GDM1 (cell line): ENCODE measurements at regions not wholly inside any gene's neighbourhood (a gene's known extent, or its start where the extent isn't known, plus 50 kb on each side); places are given as distances from the start of the nearest gene placed in this dataset.
"Not testable (repeated sequence)": the region's sequence is repeated elsewhere in the genome, so short reads cannot be mapped to it uniquely, and the experiment has no call there.

Experiments used
- DNase-seq: peaks from one replicate; lab custom pipeline; 2025; lab: John Stamatoyannopoulos, UW

DNA sequence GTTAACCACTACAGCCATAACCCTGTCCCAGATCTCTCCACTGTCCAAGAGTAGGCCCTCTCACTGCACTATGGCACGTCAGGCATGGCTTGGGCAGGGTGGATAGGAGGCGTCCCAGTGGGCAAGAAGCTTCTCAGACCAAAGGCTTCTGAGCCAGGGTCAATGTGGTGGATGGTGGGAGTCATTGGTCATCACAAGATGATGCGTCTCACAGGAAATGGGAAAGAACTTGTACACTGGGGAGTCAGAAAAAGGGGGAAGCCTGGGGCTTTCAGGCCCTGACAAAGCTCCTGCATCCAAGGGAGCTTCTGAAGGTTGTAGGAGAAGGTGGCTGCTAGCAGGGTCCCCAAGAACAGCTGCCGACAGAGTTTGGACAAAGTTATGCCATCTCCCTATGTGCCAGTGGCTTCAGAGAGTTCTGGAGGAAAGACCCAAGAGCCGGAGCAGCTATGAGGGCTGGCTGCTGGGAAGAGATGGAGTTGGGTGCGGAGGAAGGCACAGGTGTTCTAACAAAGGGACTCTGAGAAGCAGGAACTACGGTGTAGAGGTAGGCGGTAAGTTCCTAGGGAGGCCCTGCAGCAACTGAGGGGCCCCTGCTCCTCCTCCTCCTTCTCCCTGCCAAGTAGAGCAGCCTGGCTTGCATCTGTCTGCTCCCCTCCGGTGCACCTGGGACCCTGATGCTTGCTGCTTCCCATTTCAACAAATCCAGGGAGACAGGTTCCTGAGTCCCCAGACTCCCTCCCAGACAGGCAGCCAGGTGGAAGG is 81.1 kb downstream of the ARL6IP4 start:
- no peak for DNase-seq

DNA sequence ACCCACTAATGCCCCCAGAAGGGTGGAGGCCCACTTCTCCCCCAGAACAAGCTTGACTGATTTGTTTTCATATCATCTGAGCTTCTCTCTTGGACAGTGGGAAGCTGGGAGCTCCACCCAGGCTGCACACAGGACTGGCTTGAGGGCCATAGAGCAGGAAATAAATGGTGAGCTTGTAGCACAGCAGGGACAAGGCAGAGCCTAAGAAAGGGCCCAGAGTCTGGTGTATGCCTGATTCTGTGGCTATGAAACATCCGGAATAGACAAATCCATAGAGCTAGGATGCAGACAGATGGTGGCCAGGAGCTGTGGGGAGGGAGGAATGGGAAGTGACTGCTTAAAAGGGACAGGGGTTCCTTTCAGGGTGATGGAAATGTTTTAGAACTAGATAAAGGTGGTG is 79.0 kb downstream of the ARL6IP4 start:
- peak; percentile 12 for DNase-seq

DNA sequence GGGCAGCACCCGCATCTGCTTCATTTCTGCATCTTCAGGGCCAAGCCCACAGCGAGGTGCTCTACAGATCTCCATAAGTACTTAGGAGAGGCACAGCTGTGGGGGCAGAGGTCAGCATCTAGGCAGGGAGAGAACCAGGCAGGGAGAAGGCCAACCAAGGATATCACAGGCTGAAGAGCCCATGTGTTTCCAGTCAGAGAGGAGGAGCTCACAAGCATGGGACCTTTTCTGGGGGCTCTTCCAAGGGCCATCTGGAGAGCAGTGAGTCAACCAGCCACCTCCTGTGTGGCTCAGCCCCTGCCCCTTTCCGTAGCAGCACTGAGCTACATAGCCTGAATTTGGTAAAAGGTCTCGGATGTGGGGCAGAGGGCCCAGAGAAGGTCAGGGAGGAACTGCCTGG is 78.5 kb downstream of the ARL6IP4 start:
- DNase-seq: no peak

DNA sequence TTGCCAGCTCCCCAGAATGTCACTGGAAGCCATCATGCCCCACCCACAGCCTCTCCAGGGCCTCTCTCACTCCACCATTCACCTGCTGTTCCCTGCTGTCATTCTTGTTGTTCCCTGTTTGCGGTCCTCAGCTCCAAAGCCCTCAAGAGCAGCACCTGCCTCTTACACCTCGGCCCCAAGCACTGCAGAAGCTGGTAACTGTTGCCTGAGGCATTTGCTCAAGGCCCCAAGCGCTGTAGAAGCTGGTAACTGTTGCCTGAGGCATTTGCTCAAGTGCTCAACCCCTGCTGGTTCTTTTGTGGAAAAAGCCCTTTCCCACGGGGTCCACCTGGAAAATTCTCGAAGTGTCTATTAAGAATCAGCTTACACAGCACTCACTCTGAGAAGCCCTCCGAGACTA is 78.0 kb downstream of the ARL6IP4 start:
- DNase-seq: no peak

DNA sequence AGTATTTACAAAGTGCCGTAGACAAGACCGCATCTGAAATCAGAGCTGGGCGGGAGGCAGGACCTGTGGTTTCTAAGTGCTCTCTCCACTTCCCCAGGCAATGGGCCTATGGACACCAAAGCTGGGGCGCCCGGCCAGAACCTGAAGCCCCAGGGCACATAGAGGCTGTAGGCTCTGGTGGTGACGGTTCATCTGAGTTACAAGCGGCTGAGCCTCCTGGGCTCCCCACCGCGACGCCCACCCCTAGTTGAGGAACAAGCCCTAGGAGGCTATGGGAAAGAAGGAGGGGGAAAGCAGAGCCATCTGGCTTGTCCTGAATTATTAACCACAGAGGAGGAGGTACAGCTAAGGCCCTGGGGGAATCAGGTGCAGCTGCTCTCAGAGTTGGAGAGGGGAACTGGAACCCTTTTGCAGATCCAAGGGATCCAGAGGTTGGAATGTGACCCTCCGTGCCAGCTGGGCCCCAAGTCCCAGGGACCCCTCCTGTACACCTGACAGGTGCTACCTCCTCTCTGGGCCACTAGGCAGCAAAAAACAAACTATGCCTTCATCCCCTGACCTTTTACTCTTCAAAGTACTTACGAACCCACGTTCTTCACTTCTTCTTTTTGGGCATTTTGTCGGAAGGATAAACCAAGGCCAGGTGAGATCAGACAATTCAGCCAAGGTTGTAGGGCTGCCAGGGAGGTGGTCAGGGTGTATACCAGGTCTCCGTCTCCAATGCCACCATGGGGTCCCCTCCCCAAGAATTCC is 77.2 kb downstream of the ARL6IP4 start:
- no peak for DNase-seq

DNA sequence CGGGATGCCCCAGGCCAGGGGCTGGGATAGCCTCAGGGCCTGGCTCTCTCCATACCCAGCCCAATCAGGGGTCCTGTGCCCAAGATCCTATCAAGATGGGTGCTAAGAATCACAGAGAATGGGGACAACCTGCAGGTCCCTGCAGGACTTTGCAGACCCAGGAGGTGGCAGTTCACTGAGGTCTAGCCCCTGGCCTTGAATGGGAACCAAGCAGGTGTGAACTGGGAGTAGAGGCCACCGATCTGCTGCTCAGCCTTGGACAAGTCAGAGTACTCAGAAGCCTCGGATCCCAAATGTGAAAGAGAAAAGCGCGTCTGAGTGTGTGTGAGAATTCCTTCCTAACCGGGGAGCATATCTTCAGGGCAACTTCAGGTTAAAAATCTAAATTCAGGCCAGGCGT is 76.2 kb downstream of the ARL6IP4 start:
- no peak for DNase-seq

DNA sequence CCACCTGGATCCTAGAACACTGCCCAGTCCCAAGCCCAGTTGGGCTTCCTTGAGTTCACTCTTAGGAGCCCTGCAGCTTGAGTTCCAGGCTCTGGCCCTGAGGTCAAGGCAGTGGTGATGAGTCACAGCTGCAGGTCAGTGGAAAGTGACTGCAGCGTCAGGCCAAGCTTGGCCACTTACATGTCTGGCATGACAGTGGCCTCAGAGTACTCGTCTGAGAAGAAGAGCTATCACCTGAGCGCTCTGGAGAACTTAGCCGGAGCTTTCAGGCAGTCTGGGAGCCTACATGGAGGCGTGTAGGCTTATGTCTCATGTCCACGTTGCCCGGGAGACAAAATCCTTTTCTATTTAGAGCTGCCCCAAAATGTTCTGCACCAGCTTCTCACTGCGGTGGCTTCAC is 75.6 kb downstream of the ARL6IP4 start:
- no peak for DNase-seq

DNA sequence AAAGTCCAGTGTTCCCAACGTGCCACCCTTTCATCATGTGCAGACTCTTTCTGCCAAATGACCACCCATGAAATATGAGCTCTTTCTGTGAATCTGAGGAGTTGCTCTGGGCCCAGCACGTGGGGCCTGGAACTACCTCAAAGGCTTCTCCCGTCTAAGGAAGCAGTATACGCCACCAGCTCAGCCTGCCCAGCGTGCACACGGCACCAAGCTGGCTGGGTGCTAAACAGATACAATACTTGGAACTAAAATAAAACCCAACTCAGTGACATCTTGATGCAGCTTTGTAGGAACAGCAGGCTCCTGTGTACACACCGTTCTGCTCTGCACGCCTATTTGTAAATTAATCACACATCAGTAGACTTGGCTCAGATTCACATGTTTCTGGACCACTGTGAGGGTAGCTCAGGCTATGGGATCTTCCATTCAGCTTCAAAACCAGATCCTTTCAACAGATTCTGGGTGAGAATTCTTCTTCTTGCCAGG is 74.8 kb downstream of the ARL6IP4 start:
- DNase-seq: no peak

DNA sequence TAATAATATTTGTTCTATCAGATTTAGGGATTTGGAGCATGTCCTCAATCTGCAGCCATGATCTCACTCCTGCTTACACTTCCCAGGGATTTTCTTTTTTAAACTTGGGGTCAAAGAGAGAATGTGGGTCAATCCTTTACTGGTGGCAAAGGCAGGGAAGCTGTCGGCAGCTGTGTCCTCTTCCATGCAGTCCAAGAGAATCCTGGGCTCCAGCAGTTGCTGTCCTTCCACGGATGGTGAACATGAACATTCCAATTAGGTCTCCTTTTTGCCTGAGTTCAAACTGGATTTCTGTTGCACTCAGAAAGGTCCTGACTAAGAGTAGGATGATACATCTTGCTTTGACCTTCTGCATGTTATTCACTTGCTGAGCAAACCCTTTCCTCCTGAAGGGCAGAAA is 73.9 kb downstream of the ARL6IP4 start:
- DNase-seq: no peak

DNA sequence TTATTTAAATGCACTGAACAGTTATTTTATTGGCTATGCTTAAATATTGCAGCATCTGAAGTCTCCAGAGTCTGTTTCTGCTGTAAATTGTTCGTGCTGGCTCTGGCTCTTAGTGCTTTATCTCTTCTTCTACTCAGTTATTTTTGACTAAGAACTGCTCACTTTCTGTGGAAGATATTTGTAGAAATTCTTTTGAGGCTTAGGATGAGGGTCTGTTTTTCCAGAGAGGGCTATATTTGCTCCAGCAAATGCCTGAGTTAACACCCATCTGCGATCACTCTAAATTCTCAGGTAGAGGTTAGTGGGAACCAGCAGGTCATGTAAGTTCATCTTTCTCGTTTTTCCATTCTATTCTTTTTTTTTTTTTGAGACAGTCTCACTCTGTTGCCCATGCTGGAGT is 71.1 kb downstream of the ARL6IP4 start:
- no peak for DNase-seq

DNA sequence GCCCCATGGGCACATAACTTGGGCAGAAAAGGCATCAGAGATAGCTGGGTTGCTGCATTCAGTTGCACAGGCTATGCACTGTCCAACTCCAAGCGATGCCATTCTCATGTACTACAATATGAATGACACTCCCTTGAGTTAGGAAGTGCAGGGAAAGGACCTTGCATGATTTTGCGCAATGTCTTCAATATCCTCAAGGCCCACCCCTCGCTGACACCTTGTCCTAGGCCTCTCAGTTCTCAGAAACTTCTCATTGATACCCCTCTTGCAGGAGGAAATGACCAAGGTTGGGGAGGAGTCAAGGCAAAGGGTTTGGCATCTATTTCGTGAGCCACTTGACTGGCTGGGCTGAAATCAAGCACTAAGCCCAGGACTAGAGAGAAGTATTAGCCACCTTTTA is 70.4 kb downstream of the ARL6IP4 start:
- no peak for DNase-seq

DNA sequence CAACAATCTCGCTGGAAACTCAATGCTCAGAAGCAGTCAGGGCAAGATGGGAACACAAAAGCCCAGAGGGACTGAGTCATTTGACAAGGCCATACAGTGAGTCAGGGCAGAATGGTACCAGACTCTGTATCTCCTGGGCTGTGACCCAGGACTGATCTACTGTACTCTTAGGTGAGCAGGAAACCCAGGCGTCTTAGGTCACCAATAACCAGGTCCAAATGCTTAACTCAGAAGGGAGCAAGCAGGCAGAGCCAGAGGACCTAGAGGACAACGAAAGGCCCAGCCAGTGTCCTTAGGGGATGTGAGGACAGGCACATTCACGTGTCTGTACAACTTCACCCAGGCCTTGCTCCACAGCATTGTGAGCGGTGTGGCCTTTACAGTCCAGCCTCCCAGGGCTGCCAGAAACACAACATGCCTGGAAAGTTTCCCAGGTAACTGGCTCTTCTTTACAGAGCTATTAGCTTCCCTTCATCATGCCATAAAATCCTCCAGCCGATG is 69.9 kb downstream of the ARL6IP4 start:
- DNase-seq: no peak

DNA sequence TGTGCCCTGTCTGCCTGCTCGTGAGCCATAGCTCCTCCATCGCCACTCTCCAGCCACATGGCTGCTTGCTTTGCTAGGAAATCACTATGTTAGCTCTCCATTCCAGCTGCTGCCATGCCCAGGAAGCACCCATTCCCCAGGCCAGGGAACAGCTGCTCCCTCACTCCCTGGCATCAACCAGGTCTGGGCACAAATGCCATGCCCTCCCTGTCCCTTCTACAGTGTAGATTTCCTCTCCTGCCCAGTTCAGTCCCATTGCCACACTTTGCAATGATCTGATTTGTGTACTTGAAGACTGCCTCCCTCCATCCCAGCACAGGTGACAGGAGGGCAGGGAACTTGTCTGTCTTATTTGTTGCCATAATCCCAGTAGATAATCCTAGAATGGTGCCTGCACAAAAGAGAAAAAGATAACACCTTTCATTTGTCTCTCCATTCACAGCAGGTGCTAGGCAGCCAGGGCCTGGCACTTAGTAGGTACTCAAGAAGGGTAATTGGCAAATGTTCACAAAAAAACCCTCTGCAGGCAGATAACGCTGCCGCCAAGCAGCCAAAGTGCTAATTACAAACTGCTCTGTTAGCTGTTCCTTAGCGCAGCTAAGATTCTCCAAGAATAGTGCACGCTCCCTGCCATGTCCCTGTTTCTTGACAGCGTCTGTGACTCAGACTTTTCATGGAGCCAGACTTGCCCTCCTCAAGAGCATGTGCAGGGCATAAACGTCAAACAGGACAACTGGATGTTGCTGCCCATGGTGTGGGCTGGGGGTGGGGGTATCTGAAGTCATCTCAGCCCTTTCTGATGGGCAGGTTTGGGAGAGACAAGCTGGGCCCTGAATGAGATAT is 69.1 kb downstream of the ARL6IP4 start:
- no peak for DNase-seq

DNA sequence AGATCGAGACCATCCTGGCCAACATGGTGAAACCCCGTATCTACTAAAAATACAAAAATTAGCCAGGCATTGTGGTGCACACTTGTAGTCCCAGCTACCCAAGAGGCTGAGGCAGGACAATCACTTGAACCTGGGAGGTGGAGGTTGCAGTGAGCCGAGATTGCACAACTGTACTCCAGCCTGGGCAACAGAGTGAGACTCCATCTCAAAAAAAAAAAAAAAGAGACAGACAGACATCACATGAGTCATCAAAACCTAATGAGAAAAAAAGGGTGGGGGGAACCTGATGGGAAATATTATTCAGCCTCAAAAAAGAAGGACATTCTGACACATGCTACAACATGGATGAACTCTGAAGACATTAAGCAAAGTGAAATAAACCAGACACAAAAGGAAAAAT is 67.4 kb downstream of the ARL6IP4 start:
- DNase-seq: not testable (repeated sequence)

DNA sequence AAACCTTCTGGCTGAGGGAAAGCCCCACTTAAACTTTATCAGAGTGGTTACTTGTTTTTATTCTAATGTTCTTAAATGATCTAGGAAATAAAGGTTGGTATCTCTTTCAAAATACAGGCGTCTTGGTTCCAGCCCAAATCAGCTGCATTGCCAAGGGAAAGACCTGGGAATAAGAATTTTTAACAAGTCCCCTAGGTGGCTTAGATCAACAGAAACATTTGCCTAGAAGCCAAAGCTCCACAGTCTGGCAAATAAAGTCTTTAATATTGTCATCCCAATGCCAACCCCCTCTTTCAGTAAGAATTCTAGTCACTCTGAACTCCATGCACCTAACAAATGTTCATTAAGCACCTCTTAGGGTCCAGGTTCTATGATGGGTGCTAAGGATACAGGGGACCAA is 66.8 kb downstream of the ARL6IP4 start:
- no peak for DNase-seq

DNA sequence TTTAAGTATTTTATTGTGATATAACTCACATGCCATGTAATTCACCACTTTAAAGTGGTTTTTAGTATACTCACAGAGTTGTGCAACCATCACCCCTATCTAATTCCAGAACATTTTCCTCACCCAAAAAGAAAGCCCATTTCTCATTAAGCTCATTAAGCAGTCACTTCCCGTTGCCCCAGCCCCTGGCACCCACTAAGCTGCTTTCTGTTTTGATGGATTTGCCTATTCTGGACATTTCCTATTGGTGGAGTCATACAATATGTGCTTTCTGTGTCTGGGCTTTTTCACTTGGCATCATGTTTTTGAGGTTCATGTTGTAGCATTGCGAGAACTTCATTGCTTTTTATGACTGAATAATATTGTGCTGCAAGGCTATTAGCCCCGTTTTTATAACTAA is 66.0 kb downstream of the ARL6IP4 start:
- DNase-seq: no peak

DNA sequence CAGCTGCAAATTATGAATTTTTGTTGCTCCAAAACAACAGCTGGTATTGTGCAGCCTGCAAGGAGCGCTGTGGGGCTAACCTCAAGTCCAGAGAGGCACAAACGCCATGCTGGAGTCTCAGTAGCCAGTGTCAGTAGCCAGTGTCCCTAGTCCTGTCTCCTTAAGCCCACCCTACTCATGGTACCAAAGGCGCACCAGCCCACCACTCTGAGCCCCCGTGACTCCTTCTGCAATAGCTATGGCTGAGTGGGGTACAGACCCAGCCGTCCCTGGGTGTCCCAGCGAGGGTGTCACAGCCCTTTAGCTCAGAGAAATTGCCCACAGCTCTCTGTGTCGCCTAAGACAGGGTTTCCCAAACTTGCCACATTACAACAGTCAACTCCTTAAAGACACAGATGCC is 65.2 kb downstream of the ARL6IP4 start:
- DNase-seq: no peak

DNA sequence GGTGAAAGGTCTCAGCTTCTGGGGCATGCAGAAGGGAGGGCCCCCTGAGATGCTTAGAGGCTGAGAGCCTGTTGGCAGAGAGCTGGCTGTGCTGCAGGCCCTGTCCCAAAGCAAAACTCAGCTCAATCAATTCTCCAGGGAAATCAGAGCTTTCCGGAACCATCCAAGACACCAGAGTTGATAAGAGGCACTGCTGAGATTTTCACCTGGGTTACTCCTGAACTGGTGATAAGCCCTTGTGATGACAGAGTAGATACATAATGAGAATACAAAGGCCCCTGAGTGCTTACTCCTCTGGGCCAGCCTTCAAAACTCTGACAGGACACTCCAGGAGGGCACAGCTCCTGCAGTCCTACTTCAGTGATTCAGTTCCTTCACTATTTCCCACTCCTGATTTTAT is 63.9 kb downstream of the ARL6IP4 start:
- DNase-seq: no peak

DNA sequence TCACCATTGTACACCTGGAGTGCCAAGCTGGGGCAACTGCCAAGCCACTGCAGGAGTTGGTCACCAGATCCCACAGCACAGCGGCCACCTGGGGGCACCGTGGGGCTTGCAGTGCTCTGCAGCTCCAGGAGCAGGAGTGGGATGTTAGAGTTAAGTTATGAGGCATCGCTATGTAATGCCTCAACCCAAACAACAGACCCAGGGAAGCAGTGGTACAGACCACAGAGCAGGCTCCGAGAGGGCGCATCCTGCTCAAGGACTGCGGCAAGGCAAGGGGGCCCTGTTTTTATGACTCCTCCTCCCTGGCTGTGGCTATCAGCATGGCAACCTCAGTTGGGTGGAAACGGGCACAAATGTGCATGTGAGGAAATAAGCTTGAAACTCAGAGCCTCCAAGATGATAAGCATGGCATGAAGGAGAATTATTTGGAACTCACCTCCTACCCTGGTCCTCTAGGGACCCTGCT is 63.1 kb downstream of the ARL6IP4 start:
- peak; percentile 95 for DNase-seq

DNA sequence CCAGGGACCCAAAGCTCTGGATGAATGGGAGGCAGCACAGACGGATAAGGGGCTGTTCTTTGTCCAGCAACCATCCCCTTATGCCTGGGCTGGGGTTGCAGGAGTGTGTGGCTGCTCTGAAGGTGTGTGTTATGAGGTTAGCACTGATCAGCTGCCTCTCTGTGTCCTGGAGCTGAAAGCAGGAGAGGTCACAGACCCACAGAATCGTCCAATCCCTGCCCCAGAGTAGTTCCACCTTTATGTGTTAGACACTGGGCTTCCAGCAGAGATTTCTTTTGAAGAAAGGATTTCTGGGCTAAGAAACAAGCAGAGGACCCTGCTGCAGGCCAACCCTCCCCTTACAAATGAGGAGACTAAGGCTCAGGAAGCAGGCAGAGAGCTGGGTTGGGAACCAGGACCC is 62.4 kb downstream of the ARL6IP4 start:
- DNase-seq: no peak

DNA sequence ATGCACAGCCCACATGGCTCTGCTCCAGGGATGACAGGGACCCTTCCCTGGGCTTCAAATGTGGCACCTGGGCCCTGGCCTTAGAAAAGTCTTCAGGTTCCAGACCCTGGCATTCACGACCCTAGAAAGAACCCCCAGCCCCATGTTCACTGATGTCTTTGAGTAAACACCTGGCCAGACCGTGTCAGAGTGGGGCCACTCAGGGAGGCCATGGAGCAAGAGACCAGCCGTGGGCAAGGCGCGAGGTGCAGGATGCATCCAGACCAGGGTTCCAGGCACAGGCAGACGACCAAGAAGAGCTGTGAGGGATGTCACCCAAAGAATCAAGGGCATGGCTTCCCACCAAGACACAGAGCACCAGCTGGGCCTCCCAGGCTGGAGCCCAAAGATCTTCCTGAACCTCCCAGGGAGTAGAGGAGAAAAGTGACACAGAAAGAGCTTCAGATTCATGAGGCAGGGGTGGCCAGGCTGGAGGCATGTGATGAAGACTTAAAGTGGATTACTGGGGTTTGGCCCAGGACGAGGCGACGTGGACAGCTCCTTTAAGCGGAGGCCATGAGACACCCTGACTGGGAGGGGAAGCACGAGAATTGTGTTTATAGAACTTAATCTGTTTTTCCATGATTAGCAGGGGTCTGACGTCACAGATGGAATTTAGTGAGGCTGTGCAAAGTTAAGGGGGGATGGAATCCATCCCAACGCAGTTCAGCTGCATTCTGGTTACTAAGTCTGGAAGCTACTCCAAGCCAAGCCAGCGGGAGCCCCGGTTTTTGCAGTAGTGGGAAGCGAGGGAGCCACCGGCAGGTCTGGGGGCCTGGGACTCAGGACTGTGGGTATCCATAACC is 61.6 kb downstream of the ARL6IP4 start:
- DNase-seq: no peak
